ENCODE measurements at regions not wholly inside any gene's neighbourhood (a gene's known extent, or its start where the extent isn't known, plus 50 kb on each side); places are given as distances from the start of the nearest gene placed in this dataset.

DNA sequence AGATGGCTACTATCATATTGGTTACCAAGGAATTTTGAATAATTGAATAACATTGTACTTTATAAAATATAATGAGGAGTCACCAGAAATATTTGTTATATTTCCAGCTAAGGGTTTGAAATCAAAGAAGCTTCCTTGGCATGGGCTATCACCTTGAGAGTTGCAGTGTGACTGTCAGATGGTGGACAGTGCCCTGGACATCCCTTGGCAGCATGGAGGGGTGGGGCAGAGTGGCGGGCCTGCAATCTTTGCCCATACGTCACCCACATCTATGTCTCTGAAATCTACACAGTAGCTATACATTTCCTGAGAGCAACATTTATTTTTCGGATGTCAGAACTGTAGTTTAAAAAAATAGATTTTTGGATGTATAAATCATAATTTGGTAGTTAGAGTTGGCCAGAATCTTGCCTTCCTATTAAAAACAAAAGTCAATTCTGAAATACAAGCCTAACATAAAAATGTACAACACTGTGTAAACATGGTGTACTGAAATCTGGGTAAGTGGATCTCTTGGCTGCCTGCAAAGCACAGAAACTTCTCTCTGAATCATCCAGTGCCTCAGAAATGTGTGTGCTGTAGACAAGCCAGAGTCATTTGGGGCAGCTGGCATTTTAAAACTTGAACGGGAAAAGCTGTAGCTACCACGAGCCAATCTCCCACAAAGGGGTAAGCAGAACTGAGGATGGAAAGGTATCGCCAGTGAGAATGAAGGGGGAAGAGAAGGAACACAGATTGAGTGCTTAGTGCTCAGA lies 124.2 kb upstream of the ARHGAP28 start:
- H3K4me1 Mint-ChIP-seq: no peaks in the 10 kb centered on the region
- H3K27me3 Mint-ChIP-seq: no peaks in the 10 kb centered on the region
- H3K4me3 Mint-ChIP-seq: no peak overlapping the region
- H3K27ac Mint-ChIP-seq: no peak overlapping the region
- no peaks in the 10 kb centered on the region for H3K9me3 ChIP-seq (ENCODE audit: control insufficient read depth in 2 of 2, low read length in 2 of 2)
- no peaks in the 10 kb centered on the region for H3K27me3 ChIP-seq (ENCODE audit: control insufficient read depth, insufficient read depth, low read length)
- H3K4me3 ChIP-seq (ENCODE audit: low read depth, low read length): no peak overlapping the region
- H3K36me3 Mint-ChIP-seq: no peaks in the 10 kb centered on the region
- H3K27ac ChIP-seq (ENCODE audit: insufficient read depth, low read length, poor library complexity, severe bottlenecking): no peak overlapping the region
- peaks cover 0 to 4% (median 1%) of the 10 kb centered on the region in 7 donors for H3K9me3 Mint-ChIP-seq
- H3K4me1 ChIP-seq (ENCODE audit: control insufficient read depth, insufficient read depth, low read length, poor library complexity, severe bottlenecking): no peaks in the 10 kb centered on the region
- no peak for DNase-seq
- H3K36me3 ChIP-seq (ENCODE audit: control insufficient read depth, insufficient read depth, low read length): no peaks in the 10 kb centered on the region
- ATAC-seq (ENCODE audit: low read depth in 2 of 2): no peak

DNA sequence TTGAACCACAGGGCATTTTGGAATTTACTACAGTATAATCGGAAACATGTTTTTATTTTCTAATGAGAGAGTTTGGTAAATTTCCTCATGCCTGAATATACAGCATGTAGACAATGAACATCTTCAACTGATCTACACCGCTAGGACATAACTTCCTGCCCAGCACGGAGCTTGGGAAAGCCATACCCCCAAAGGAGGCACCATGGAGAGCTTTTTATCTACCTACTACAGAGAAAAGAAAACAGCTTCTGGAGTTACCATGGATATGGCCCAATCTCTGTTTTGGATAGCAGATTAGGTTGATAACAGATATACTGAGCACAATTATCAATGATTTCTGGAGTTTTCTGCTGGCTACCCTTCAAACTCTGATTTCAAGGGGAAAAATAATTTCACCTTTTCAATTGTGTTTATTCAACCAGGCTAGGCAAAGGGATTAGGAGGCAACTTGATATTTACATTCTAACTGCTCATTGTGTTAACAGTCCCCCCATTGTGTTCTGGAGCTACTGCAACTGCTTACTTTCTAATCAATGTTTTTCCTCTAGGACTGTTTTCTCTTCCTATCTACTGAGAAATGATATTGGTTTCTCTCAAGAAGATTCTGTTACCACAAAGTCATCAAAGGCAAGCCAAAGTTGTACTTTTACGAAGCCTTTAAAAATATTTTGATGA lies 123.0 kb upstream of the ARHGAP28 start:
- Mint-ChIP-seq H3K27me3 (no peaks in the 10 kb centered on the region), H3K9me3 (peaks cover 0 to 7% (median 4%) of the 10 kb centered on the region in 7 donors)

DNA sequence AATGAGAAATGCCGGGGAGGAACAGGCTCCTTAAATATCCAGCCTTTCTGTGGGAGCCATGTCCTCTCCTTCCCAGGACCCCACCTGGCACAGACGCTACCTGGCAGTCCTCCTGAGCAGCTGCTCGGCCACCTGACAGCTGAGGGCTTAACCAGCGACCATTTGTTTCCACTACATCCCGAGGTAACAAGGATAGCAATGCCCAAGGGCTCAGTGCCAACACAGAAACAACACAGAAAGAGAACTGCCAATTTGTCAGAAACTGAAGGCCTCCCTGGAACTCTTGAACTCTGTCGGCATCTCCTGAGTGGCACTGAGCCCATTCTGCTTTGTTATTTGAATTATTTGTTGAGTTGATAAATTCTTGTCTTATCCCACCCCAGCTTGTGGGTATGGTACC lies 122.2 kb upstream of the ARHGAP28 start:
- no peaks in the 10 kb centered on the region for H3K36me3 ChIP-seq (ENCODE audit: control insufficient read depth, insufficient read depth, low read length)
- ATAC-seq (ENCODE audit: low read depth in 2 of 2) (no peak), DNase-seq (no peak)
- no peaks in the 10 kb centered on the region for H3K27me3 Mint-ChIP-seq
- peaks cover 0 to 9% (median 4%) of the 10 kb centered on the region in 7 donors for H3K9me3 Mint-ChIP-seq
- H3K4me3 Mint-ChIP-seq: no peak overlapping the region
- no peak overlapping the region for H3K4me3 ChIP-seq (ENCODE audit: low read depth, low read length)
- H3K27ac ChIP-seq (ENCODE audit: insufficient read depth, low read length, poor library complexity, severe bottlenecking): no peak overlapping the region
- H3K9me3 ChIP-seq (ENCODE audit: control insufficient read depth in 2 of 2, low read length in 2 of 2): no peaks in the 10 kb centered on the region
- no peaks in the 10 kb centered on the region for H3K4me1 Mint-ChIP-seq
- no peaks in the 10 kb centered on the region for H3K4me1 ChIP-seq (ENCODE audit: control insufficient read depth, insufficient read depth, low read length, poor library complexity, severe bottlenecking)
- no peaks in the 10 kb centered on the region for H3K27me3 ChIP-seq (ENCODE audit: control insufficient read depth, insufficient read depth, low read length)
- H3K36me3 Mint-ChIP-seq: no peaks in the 10 kb centered on the region
- H3K27ac Mint-ChIP-seq: no peak overlapping the region

More for the DNA sequence above, 123.0 kb upstream of the ARHGAP28 start:
- no peaks in the 10 kb centered on the region for H3K4me1 ChIP-seq (ENCODE audit: control insufficient read depth, insufficient read depth, low read length, poor library complexity, severe bottlenecking)
- no peaks in the 10 kb centered on the region for H3K9me3 ChIP-seq (ENCODE audit: control insufficient read depth in 2 of 2, low read length in 2 of 2)
- Mint-ChIP-seq H3K36me3 (no peaks in the 10 kb centered on the region), H3K4me1 (no peaks in the 10 kb centered on the region), H3K27ac (no peak overlapping the region), H3K4me3 (no peak overlapping the region)
- no peaks in the 10 kb centered on the region for H3K36me3 ChIP-seq (ENCODE audit: control insufficient read depth, insufficient read depth, low read length)
- H3K27me3 ChIP-seq (ENCODE audit: control insufficient read depth, insufficient read depth, low read length): no peaks in the 10 kb centered on the region
- no peak for DNase-seq
- H3K4me3 ChIP-seq (ENCODE audit: low read depth, low read length): no peak overlapping the region
- ATAC-seq (ENCODE audit: low read depth in 2 of 2): no peak
- H3K27ac ChIP-seq (ENCODE audit: insufficient read depth, low read length, poor library complexity, severe bottlenecking): no peak overlapping the region

GRCh38 chr18:6609666-6610264 lies 119.8 kb upstream of the ARHGAP28 start:
- H3K4me3 ChIP-seq (ENCODE audit: low read depth, low read length): no peak overlapping the region
- no peak for ATAC-seq (ENCODE audit: low read depth in 2 of 2)
- Mint-ChIP-seq H3K4me3 (no peak overlapping the region), H3K36me3 (no peaks in the 10 kb centered on the region), H3K4me1 (no peaks in the 10 kb centered on the region), H3K9me3 (peaks cover 0 to 16% (median 8%) of the 10 kb centered on the region in 7 donors), H3K27me3 (peaks cover 4% of the 10 kb centered on the region), H3K27ac (no peak overlapping the region)
- no peaks in the 10 kb centered on the region for H3K4me1 ChIP-seq (ENCODE audit: control insufficient read depth, insufficient read depth, low read length, poor library complexity, severe bottlenecking)
- no peak for DNase-seq
- H3K27me3 ChIP-seq (ENCODE audit: control insufficient read depth, insufficient read depth, low read length): no peaks in the 10 kb centered on the region
- H3K27ac ChIP-seq (ENCODE audit: insufficient read depth, low read length, poor library complexity, severe bottlenecking): no peak overlapping the region
- H3K36me3 ChIP-seq (ENCODE audit: control insufficient read depth, insufficient read depth, low read length): no peaks in the 10 kb centered on the region
- H3K9me3 ChIP-seq (ENCODE audit: control insufficient read depth in 2 of 2, low read length in 2 of 2): no peaks in the 10 kb centered on the region

GRCh38 chr18:6610466-6610865 lies 119.0 kb upstream of the ARHGAP28 start:
- DNase-seq (no peak), ATAC-seq (ENCODE audit: low read depth in 2 of 2) (no peak)
- Mint-ChIP-seq H3K36me3 (no peaks in the 10 kb centered on the region), H3K4me1 (no peaks in the 10 kb centered on the region), H3K4me3 (no peak overlapping the region), H3K27ac (no peak overlapping the region), H3K27me3 (peaks cover 4% of the 10 kb centered on the region), H3K9me3 (peaks cover 0 to 16% (median 8%) of the 10 kb centered on the region in 7 donors)
- Histone ChIP-seq H3K4me3 (ENCODE audit: low read depth, low read length) (no peak overlapping the region), H3K4me1 (ENCODE audit: control insufficient read depth, insufficient read depth, low read length, poor library complexity, severe bottlenecking) (no peaks in the 10 kb centered on the region), H3K36me3 (ENCODE audit: control insufficient read depth, insufficient read depth, low read length) (no peaks in the 10 kb centered on the region), H3K9me3 (ENCODE audit: control insufficient read depth in 2 of 2, low read length in 2 of 2) (no peaks in the 10 kb centered on the region), H3K27ac (ENCODE audit: insufficient read depth, low read length, poor library complexity, severe bottlenecking) (no peak overlapping the region), H3K27me3 (ENCODE audit: control insufficient read depth, insufficient read depth, low read length) (no peaks in the 10 kb centered on the region)

DNA sequence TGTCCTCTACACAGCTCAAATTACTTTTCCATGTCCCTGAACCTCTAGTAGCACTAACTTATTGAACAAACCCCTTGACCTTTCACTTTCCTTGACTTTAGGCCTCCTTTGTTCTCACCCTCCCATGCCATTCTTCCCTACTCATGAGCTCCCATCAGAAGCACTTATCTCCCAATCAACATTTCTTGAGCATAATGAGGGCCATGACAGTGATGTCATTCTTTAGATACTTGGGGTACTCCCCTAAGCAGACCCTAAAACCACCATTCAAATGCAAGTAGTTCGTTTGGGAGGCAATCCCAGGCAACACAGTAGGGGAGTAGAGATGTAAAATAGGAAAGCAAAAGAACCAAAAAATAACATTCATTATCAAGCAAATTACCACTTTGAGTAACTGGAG lies 115.9 kb upstream of the ARHGAP28 start:
- Mint-ChIP-seq H3K27me3 (peaks cover 4% of the 10 kb centered on the region), H3K4me1 (no peaks in the 10 kb centered on the region), H3K9me3 (peaks cover 0 to 18% (median 10%) of the 10 kb centered on the region in 7 donors), H3K27ac (peak overlapping the region in 1 of 3 donors; percentile 10), H3K36me3 (no peaks in the 10 kb centered on the region), H3K4me3 (no peak overlapping the region)
- no peaks in the 10 kb centered on the region for H3K9me3 ChIP-seq (ENCODE audit: control insufficient read depth in 2 of 2, low read length in 2 of 2)
- no peak overlapping the region for H3K4me3 ChIP-seq (ENCODE audit: low read depth, low read length)
- H3K36me3 ChIP-seq (ENCODE audit: control insufficient read depth, insufficient read depth, low read length): no peaks in the 10 kb centered on the region
- H3K27ac ChIP-seq (ENCODE audit: insufficient read depth, low read length, poor library complexity, severe bottlenecking): no peak overlapping the region
- no peaks in the 10 kb centered on the region for H3K27me3 ChIP-seq (ENCODE audit: control insufficient read depth, insufficient read depth, low read length)
- DNase-seq: no peak
- no peak for ATAC-seq (ENCODE audit: low read depth in 2 of 2)
- no peaks in the 10 kb centered on the region for H3K4me1 ChIP-seq (ENCODE audit: control insufficient read depth, insufficient read depth, low read length, poor library complexity, severe bottlenecking)

- H3K9me3 Mint-ChIP-seq: peaks cover 0 to 22% (median 9%) of the 10 kb centered on the region in 7 donors
- H3K4me3 ChIP-seq (ENCODE audit: low read depth, low read length): no peak overlapping the region
- H3K27ac Mint-ChIP-seq: no peak overlapping the region
- H3K4me1 ChIP-seq (ENCODE audit: control insufficient read depth, insufficient read depth, low read length, poor library complexity, severe bottlenecking): no peaks in the 10 kb centered on the region
- peaks cover 4% of the 10 kb centered on the region for H3K27me3 Mint-ChIP-seq
- no peaks in the 10 kb centered on the region for H3K9me3 ChIP-seq (ENCODE audit: control insufficient read depth in 2 of 2, low read length in 2 of 2)
- no peak overlapping the region for H3K27ac ChIP-seq (ENCODE audit: insufficient read depth, low read length, poor library complexity, severe bottlenecking)
- ATAC-seq (ENCODE audit: low read depth in 2 of 2) (no peak), DNase-seq (no peak)
- no peaks in the 10 kb centered on the region for H3K4me1 Mint-ChIP-seq
- H3K4me3 Mint-ChIP-seq: peak overlapping the region in 1 of 4 donors; percentile 79
- H3K36me3 Mint-ChIP-seq: no peaks in the 10 kb centered on the region
- H3K36me3 ChIP-seq (ENCODE audit: control insufficient read depth, insufficient read depth, low read length): no peaks in the 10 kb centered on the region
- H3K27me3 ChIP-seq (ENCODE audit: control insufficient read depth, insufficient read depth, low read length): no peaks in the 10 kb centered on the region
Observed at GRCh38 chr18:6614952-6615351, 114.6 kb upstream of the ARHGAP28 start.
